ENCODE measurements at regions not wholly inside any gene's neighbourhood (a gene's known extent, or its start where the extent isn't known, plus 50 kb on each side); places are given as distances from the start of the nearest gene placed in this dataset.

- H3K9me3 ChIP-seq (ENCODE audit: insufficient read depth in 2 of 2, low read depth in 1 of 2, low read length in 1 of 2), result no peaks in the 10 kb centered on the region
- no peak overlapping the region for H4K8ac ChIP-seq (ENCODE audit: extremely low read depth, insufficient read depth, low read length)
- no peak overlapping the region for H3K27ac ChIP-seq (ENCODE audit: low read depth, low read length)
- no peaks in the 10 kb centered on the region for H3K79me2 ChIP-seq (ENCODE audit: control insufficient read depth in 1 of 2, insufficient read depth in 2 of 2, low read length in 2 of 2)
- H3K27me3 ChIP-seq (replicated peaks in 1 of 4; ENCODE audit: control insufficient read depth in 3 of 4, extremely low read depth in 1 of 4, insufficient read depth in 3 of 4, low read length in 3 of 4), result no peaks in the 10 kb centered on the region; a peak in 2 of 7 replicates
- no peaks in the 10 kb centered on the region for H3K23me2 ChIP-seq (ENCODE audit: low read depth, low read length)
- no peak overlapping the region for H2BK120ac ChIP-seq (replicated peaks; ENCODE audit: low read depth, low read length)
- ChIA-PET POLR2A (ENCODE audit: partially characterized antibody) (interaction anchor here (0.9 to 3.0 kb wide), 2 partner anchors 17 to 122 kb away, joined by 4 to 16 read pairs; no protein-coding TSS in a partner anchor), CTCF (ENCODE audit: partially characterized antibody) (interaction anchor here (0.6 to 3.9 kb wide), 16 partner anchors 11 to 221 kb away, joined by 3 to 21 read pairs (median 5); partner anchors contain the start of gene PLPP3)
- no peak overlapping the region for H3K4me3 ChIP-seq (ENCODE audit: extremely low read depth in 1 of 4, insufficient read depth in 2 of 4, low read depth in 3 of 4, low read length in 4 of 4)
- H3K4ac ChIP-seq (replicated peaks; ENCODE audit: insufficient read length, low read depth, low read length), result no peak overlapping the region
- H3K4me2 ChIP-seq (ENCODE audit: insufficient read depth in 1 of 2, low read depth in 2 of 2, low read length in 2 of 2), result peak overlapping the region in 1 of 2 experiments; percentile 57; a peak in 2 of 4 replicates
- H3K36me3 ChIP-seq (ENCODE audit: control insufficient read depth in 2 of 4, insufficient read depth in 4 of 4, low read length in 3 of 4), result no peaks in the 10 kb centered on the region
- no peak overlapping the region for H2BK20ac ChIP-seq (ENCODE audit: low read length)
- H3K14ac ChIP-seq (ENCODE audit: insufficient read length), result no peak overlapping the region
- H3K23ac ChIP-seq (ENCODE audit: insufficient read length), result no peak overlapping the region
- FAIRE-seq (no peak), DNase-seq (ENCODE audit: low read depth in 1 of 2, low spot score in 2 of 2) (no peak)
- no peak overlapping the region for H3K9ac ChIP-seq (replicated peaks in 1 of 4; ENCODE audit: extremely low read depth in 1 of 4, low read depth in 3 of 4, low read length in 3 of 4)
- peak overlapping the region; percentile 8 for H4K91ac ChIP-seq (replicated peaks; ENCODE audit: insufficient read length, low read length)
- no peak overlapping the region for H4K5ac ChIP-seq (ENCODE audit: insufficient read length, low read depth, low read length)
- H4K20me1 ChIP-seq (replicated peaks in 1 of 2; ENCODE audit: control insufficient read depth in 1 of 2, insufficient read depth in 2 of 2, low read length in 2 of 2), result no peaks in the 10 kb centered on the region
- peaks cover 15 to 28% (median 23%) of the 10 kb centered on the region in 4 experiments for H3K4me1 ChIP-seq (replicated peaks in 1 of 4; ENCODE audit: control insufficient read depth in 3 of 4, insufficient read depth in 4 of 4, low read length in 3 of 4)
- H3K56ac ChIP-seq (replicated peaks; ENCODE audit: insufficient read length, low read depth, low read length), result no peak overlapping the region
- no peak overlapping the region for H2BK5ac ChIP-seq (ENCODE audit: low read depth, low read length)
- H2BK12ac ChIP-seq (ENCODE audit: low read depth, low read length), result no peak overlapping the region; the same call in 1 of the 2 replicates
- H3K18ac ChIP-seq (ENCODE audit: extremely low read depth, low read length), result no peak overlapping the region
- H3K79me1 ChIP-seq (ENCODE audit: low read depth, low read length), result no peaks in the 10 kb centered on the region
- 0 out of 2 replicates have a peak overlapping the region, but pooled peaks have one; percentile 48 for H2AK5ac ChIP-seq (ENCODE audit: low read depth, low read length)
- WGBS, 2 experiments (ENCODE audit: extremely low coverage in 1 of 2, insufficient coverage in 1 of 2, insufficient read length in 1 of 2, insufficient replicate concordance in 2 of 2, low coverage in 1 of 2, low lambda C conversion rate in 2 of 2, missing lambda C conversion rate in 1 of 2), result 54% methylated on average over 2 of the region's 2 CpGs; no CpG with 5 or more reads in 1 of the 2 experiments
- H2BK15ac ChIP-seq (ENCODE audit: low read length), result peak overlapping the region; percentile 21; the same call in 1 of the 2 replicates
- no peak overlapping the region for H2AFZ ChIP-seq (ENCODE audit: low read length)
- TF ChIP-seq MAX (IDR thresholded peaks at IDR 0.05), result no peak
- TF ChIP-seq CBX5 (IDR thresholded peaks at IDR 0.05; ENCODE audit: low read depth, low read length), result no peak
- no peak for TF ChIP-seq BCL11A (IDR thresholded peaks at IDR 0.05; ENCODE audit: low read depth in 2 of 2, low read length in 2 of 2)
- no peak for TF ChIP-seq GABPA (IDR thresholded peaks at IDR 0.05; ENCODE audit: borderline replicate concordance, insufficient read depth, low read length)
- no peak for TF ChIP-seq NRF1 (IDR thresholded peaks at IDR 0.05; ENCODE audit: low read depth, low read length)
- peak in 1 of 2 experiments; percentile 12; a peak in 1 of 4 replicates for TF ChIP-seq RAD21 (IDR thresholded peaks at IDR 0.05 in 1 of 2, conservative IDR thresholded peaks at IDR 0.05 in 1 of 2; ENCODE audit: low read depth in 2 of 2, low read length in 2 of 2)
- TF ChIP-seq POLR2A (IDR thresholded peaks at IDR 0.05; ENCODE audit: control extremely low read depth in 1 of 2, low read depth in 2 of 2, low read length in 2 of 2), result no peak
- no peak for TF ChIP-seq HDAC2 (IDR thresholded peaks at IDR 0.05; ENCODE audit: borderline replicate concordance in 1 of 2, low read depth in 2 of 2, low read length in 2 of 2)
- no peak for TF ChIP-seq CHD1 (IDR thresholded peaks at IDR 0.05; ENCODE audit: low read depth, low read length)
- TF ChIP-seq EP300 (IDR thresholded peaks at IDR 0.05; ENCODE audit: borderline replicate concordance in 1 of 2, low read depth in 2 of 2, low read length in 2 of 2), result no peak
- TF ChIP-seq RFX5 (IDR thresholded peaks at IDR 0.05; ENCODE audit: borderline replicate concordance, low read depth, low read length), result no peak
Measured at GRCh38 chr1:56435434-56436262, 143.7 kb downstream of the PLPP3 start.
